ENCODE measurements at regions not wholly inside any gene's neighbourhood (a gene's known extent, or its start where the extent isn't known, plus 50 kb on each side); places are given as distances from the start of the nearest gene placed in this dataset.

DNA sequence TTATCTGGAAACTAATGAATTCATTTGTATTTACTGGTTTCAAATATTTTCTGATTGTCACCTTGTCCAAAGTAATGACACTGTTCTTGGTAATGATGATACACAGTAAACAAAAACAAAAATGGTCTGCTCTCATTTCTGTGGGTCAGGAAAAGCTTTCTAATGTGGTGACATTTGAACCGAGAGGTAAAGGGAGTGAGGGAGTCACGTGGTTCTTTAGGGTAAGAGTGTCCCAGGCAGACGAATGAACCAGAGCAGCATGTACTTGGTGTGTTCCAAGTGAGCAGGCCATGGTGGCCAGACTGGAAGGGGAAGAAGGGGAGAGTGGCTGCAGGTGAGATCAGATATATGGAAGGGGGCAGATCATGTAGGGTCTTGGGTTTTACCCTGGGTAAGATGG, 247.0 kb upstream of the SLC30A5 start:
- Histone ChIP-seq H3K9ac (ENCODE audit: low read length) (no peak overlapping the region), H3K4me1 (ENCODE audit: control insufficient read depth, low read depth, low read length) (no peaks in the 10 kb centered on the region), H2BK15ac (replicated peaks; ENCODE audit: low read depth) (no peak overlapping the region), H4K8ac (ENCODE audit: low read depth, low read length) (no peak overlapping the region), H3K56ac (ENCODE audit: low read length) (no peak overlapping the region), H4K5ac (ENCODE audit: low read length) (no peak overlapping the region), H3K27ac (ENCODE audit: low read depth, low read length) (no peak overlapping the region), H3K79me2 (ENCODE audit: control insufficient read depth, insufficient read depth, low read length) (no peaks in the 10 kb centered on the region), H3K79me1 (ENCODE audit: low read length) (no peaks in the 10 kb centered on the region), H3K4ac (ENCODE audit: low read depth, low read length) (no peak overlapping the region), H2AK5ac (ENCODE audit: low read length) (no peak overlapping the region), H2BK5ac (ENCODE audit: low read length) (no peak overlapping the region), H2BK120ac (ENCODE audit: low read depth, low read length) (no peak overlapping the region), H3K18ac (ENCODE audit: low read length) (no peak overlapping the region), H3K4me2 (ENCODE audit: low read length) (no peak overlapping the region), H3K36me3 (ENCODE audit: control insufficient read depth, insufficient read depth, low read length) (no peaks in the 10 kb centered on the region), H3K4me3 (ENCODE audit: low read length) (no peak overlapping the region), H3K23ac (ENCODE audit: low read length) (no peak overlapping the region), H3K27me3 (ENCODE audit: insufficient read depth, low read length, poor library complexity) (no peaks in the 10 kb centered on the region)
- no CpG with 5 or more reads among the region's 3 CpGs for WGBS (ENCODE audit: extremely low coverage, insufficient coverage, low lambda C conversion rate)
- DNase-seq: no peak

DNA sequence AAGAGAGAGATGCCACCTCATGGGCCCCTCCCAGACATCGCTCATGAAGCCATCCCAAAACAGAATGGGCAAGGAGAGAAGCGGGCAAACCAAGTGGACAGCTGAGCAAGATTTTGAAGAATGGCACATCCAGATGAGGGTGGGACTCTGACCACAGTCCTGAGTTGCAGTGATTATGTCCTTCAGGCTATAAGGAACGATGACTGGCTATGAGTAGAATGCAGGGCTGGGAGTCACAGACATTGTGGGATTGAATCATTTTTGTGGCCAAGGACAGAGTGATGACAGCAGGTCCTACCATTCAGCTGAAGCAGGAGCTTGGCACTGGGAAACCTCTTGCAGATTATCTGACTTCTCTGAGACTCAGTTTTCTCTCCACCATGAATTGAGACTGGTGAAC, 245.7 kb upstream of the SLC30A5 start:
- Histone ChIP-seq H2AK5ac (ENCODE audit: low read length) (no peak overlapping the region), H3K4me2 (ENCODE audit: low read length) (no peak overlapping the region), H3K27ac (ENCODE audit: low read depth, low read length) (no peak overlapping the region), H3K23ac (ENCODE audit: low read length) (no peak overlapping the region), H3K18ac (ENCODE audit: low read length) (no peak overlapping the region), H2BK120ac (ENCODE audit: low read depth, low read length) (no peak overlapping the region), H3K36me3 (ENCODE audit: control insufficient read depth, insufficient read depth, low read length) (no peaks in the 10 kb centered on the region), H3K79me2 (ENCODE audit: control insufficient read depth, insufficient read depth, low read length) (no peaks in the 10 kb centered on the region), H3K4me3 (ENCODE audit: low read length) (no peak overlapping the region), H3K4me1 (ENCODE audit: control insufficient read depth, low read depth, low read length) (no peaks in the 10 kb centered on the region), H3K4ac (ENCODE audit: low read depth, low read length) (no peak overlapping the region), H3K9ac (ENCODE audit: low read length) (no peak overlapping the region), H2BK15ac (replicated peaks; ENCODE audit: low read depth) (no peak overlapping the region), H3K79me1 (ENCODE audit: low read length) (no peaks in the 10 kb centered on the region), H3K27me3 (ENCODE audit: insufficient read depth, low read length, poor library complexity) (no peaks in the 10 kb centered on the region), H2BK5ac (ENCODE audit: low read length) (no peak overlapping the region), H4K8ac (ENCODE audit: low read depth, low read length) (no peak overlapping the region), H3K56ac (ENCODE audit: low read length) (no peak overlapping the region), H4K5ac (ENCODE audit: low read length) (no peak overlapping the region)
- WGBS (ENCODE audit: extremely low coverage, insufficient coverage, low lambda C conversion rate): no CpG with 5 or more reads among the region's 3 CpGs
- no peak for DNase-seq

DNA sequence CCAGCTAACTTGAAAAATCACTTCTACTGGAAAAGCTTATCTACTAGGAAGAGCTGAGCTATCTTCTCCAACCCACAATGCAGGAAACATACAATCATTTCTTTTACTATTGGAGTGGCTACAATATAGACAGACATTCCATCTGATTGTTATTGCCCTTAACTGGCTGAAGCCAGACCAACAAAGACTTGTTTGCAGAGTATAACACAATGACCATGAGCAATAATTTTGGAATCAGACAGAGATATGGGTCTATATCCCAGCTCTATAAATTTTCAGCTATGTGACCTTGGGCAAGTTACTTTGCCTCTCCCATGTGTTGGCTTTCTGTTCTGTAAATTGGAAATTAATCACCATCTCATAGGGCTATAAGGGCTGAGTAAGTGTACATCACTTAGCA, 244.7 kb upstream of the SLC30A5 start:
- Histone ChIP-seq H3K9ac (ENCODE audit: low read length) (no peak overlapping the region), H3K27ac (ENCODE audit: low read depth, low read length) (no peak overlapping the region), H3K4ac (ENCODE audit: low read depth, low read length) (no peak overlapping the region)

DNA sequence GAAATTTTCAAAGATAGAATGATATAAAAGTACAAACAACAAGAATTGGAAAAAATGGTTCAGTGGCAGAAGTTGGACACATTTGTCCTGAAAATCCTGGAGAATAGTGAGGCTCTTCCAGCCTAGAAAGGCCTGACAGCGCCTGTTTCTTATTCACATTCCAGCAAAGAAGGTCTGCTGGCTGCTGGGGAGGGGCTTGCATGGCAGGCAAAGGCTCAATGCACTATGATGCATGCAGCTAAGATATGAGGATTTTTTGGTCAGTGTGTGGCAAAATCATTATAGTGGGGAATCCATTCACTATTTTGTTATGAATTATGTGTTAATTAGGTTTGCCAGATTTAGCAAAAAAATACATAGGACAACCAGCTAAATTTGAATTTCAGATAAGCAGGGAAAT, 243.9 kb upstream of the SLC30A5 start:
- H3K4ac ChIP-seq (ENCODE audit: low read depth, low read length): no peak overlapping the region
- H3K27me3 ChIP-seq (ENCODE audit: insufficient read depth, low read length, poor library complexity): no peaks in the 10 kb centered on the region
- no CpG with 5 or more reads among the region's 1 CpG for WGBS (ENCODE audit: extremely low coverage, insufficient coverage, low lambda C conversion rate)
- H3K27ac ChIP-seq (ENCODE audit: low read depth, low read length): no peak overlapping the region
- H3K9ac ChIP-seq (ENCODE audit: low read length): no peak overlapping the region
- H2BK120ac ChIP-seq (ENCODE audit: low read depth, low read length): no peak overlapping the region
- DNase-seq: no peak
- no peak overlapping the region for H4K5ac ChIP-seq (ENCODE audit: low read length)
- H3K4me2 ChIP-seq (ENCODE audit: low read length): no peak overlapping the region
- H3K79me1 ChIP-seq (ENCODE audit: low read length): no peaks in the 10 kb centered on the region
- no peaks in the 10 kb centered on the region for H3K79me2 ChIP-seq (ENCODE audit: control insufficient read depth, insufficient read depth, low read length)
- no peak overlapping the region for H4K8ac ChIP-seq (ENCODE audit: low read depth, low read length)
- H3K4me3 ChIP-seq (ENCODE audit: low read length): no peak overlapping the region
- no peak overlapping the region for H2AK5ac ChIP-seq (ENCODE audit: low read length)
- no peak overlapping the region for H2BK15ac ChIP-seq (replicated peaks; ENCODE audit: low read depth)
- no peak overlapping the region for H3K56ac ChIP-seq (ENCODE audit: low read length)
- no peaks in the 10 kb centered on the region for H3K36me3 ChIP-seq (ENCODE audit: control insufficient read depth, insufficient read depth, low read length)
- H3K18ac ChIP-seq (ENCODE audit: low read length): no peak overlapping the region
- H2BK5ac ChIP-seq (ENCODE audit: low read length): no peak overlapping the region
- no peaks in the 10 kb centered on the region for H3K4me1 ChIP-seq (ENCODE audit: control insufficient read depth, low read depth, low read length)
- no peak overlapping the region for H3K23ac ChIP-seq (ENCODE audit: low read length)

More for the DNA sequence above, 244.7 kb upstream of the SLC30A5 start:
- no peak overlapping the region for H3K4me2 ChIP-seq (ENCODE audit: low read length)
- no peak overlapping the region for H3K4me3 ChIP-seq (ENCODE audit: low read length)
- no peak overlapping the region for H3K56ac ChIP-seq (ENCODE audit: low read length)
- no peaks in the 10 kb centered on the region for H3K4me1 ChIP-seq (ENCODE audit: control insufficient read depth, low read depth, low read length)
- H3K23ac ChIP-seq (ENCODE audit: low read length): no peak overlapping the region
- H2BK15ac ChIP-seq (replicated peaks; ENCODE audit: low read depth): no peak overlapping the region
- no peaks in the 10 kb centered on the region for H3K79me1 ChIP-seq (ENCODE audit: low read length)
- no peak overlapping the region for H2BK120ac ChIP-seq (ENCODE audit: low read depth, low read length)
- H3K36me3 ChIP-seq (ENCODE audit: control insufficient read depth, insufficient read depth, low read length): no peaks in the 10 kb centered on the region
- H3K18ac ChIP-seq (ENCODE audit: low read length): no peak overlapping the region
- H3K79me2 ChIP-seq (ENCODE audit: control insufficient read depth, insufficient read depth, low read length): no peaks in the 10 kb centered on the region
- H2BK5ac ChIP-seq (ENCODE audit: low read length): no peak overlapping the region
- H3K27me3 ChIP-seq (ENCODE audit: insufficient read depth, low read length, poor library complexity): no peaks in the 10 kb centered on the region
- no peak for DNase-seq
- no peak overlapping the region for H4K5ac ChIP-seq (ENCODE audit: low read length)
- H2AK5ac ChIP-seq (ENCODE audit: low read length): no peak overlapping the region
- H4K8ac ChIP-seq (ENCODE audit: low read depth, low read length): no peak overlapping the region

DNA sequence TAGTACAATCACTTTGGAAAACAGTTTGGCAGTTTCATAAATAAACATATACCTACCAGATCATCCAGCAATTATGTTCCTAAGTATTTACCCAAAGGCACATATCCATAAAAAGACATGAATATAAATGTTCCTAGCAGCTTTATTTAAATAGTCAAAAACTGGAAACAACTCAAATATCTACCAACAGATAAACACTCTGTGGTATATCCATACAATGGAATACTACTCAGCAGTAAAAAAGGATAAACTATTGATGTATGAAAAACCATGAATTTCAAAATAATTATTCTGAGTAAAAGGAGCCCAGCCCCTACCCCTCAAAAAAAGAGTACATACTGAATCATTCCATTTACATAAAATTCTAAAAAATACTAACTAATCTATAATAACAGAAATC, 232.7 kb upstream of the SLC30A5 start:
- Histone ChIP-seq H3K36me3 (ENCODE audit: control insufficient read depth, insufficient read depth, low read length) (no peaks in the 10 kb centered on the region), H2BK15ac (replicated peaks; ENCODE audit: low read depth) (no peak overlapping the region), H2BK5ac (ENCODE audit: low read length) (no peak overlapping the region), H3K4ac (ENCODE audit: low read depth, low read length) (no peak overlapping the region), H4K5ac (ENCODE audit: low read length) (no peak overlapping the region), H3K4me3 (ENCODE audit: low read length) (no peak overlapping the region), H3K9ac (ENCODE audit: low read length) (no peak overlapping the region), H3K18ac (ENCODE audit: low read length) (no peak overlapping the region), H2AK5ac (ENCODE audit: low read length) (no peak overlapping the region), H3K79me1 (ENCODE audit: low read length) (no peaks in the 10 kb centered on the region), H2BK120ac (ENCODE audit: low read depth, low read length) (no peak overlapping the region), H3K4me1 (ENCODE audit: control insufficient read depth, low read depth, low read length) (no peaks in the 10 kb centered on the region), H3K27ac (ENCODE audit: low read depth, low read length) (no peak overlapping the region), H3K27me3 (ENCODE audit: insufficient read depth, low read length, poor library complexity) (no peaks in the 10 kb centered on the region), H3K79me2 (ENCODE audit: control insufficient read depth, insufficient read depth, low read length) (no peaks in the 10 kb centered on the region), H3K4me2 (ENCODE audit: low read length) (no peak overlapping the region), H3K56ac (ENCODE audit: low read length) (no peak overlapping the region), H3K23ac (ENCODE audit: low read length) (no peak overlapping the region), H4K8ac (ENCODE audit: low read depth, low read length) (no peak overlapping the region)
- DNase-seq: no peak

DNA sequence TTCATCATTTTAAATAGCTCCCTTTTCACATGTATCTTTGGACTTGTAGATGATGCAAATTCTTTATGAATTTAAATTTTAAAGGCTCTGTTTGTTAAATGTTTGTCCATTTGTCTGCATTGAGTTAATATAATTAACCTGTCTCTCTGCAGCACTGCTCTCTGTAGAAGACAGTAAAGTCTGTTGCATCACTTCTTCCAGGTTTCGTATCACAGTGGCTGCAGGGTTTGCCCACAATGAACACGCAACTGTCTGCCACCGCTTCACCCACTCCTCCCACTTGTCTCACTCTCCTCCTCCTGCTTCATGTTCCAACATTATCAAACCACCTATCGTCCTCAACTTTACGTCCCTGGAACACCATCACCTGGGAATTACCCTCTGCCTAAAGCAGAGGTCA, 231.3 kb upstream of the SLC30A5 start:
- Histone ChIP-seq H3K79me2 (ENCODE audit: control insufficient read depth, insufficient read depth, low read length) (no peaks in the 10 kb centered on the region), H3K36me3 (ENCODE audit: control insufficient read depth, insufficient read depth, low read length) (no peaks in the 10 kb centered on the region), H3K9ac (ENCODE audit: low read length) (no peak overlapping the region), H4K5ac (ENCODE audit: low read length) (no peak overlapping the region), H2BK5ac (ENCODE audit: low read length) (no peak overlapping the region), H4K8ac (ENCODE audit: low read depth, low read length) (no peak overlapping the region), H3K27me3 (ENCODE audit: insufficient read depth, low read length, poor library complexity) (no peaks in the 10 kb centered on the region), H3K56ac (ENCODE audit: low read length) (no peak overlapping the region), H3K4me1 (ENCODE audit: control insufficient read depth, low read depth, low read length) (no peaks in the 10 kb centered on the region), H2AK5ac (ENCODE audit: low read length) (no peak overlapping the region), H3K79me1 (ENCODE audit: low read length) (no peaks in the 10 kb centered on the region), H3K23ac (ENCODE audit: low read length) (no peak overlapping the region), H3K4me3 (ENCODE audit: low read length) (no peak overlapping the region), H3K18ac (ENCODE audit: low read length) (no peak overlapping the region), H2BK15ac (replicated peaks; ENCODE audit: low read depth) (no peak overlapping the region), H2BK120ac (ENCODE audit: low read depth, low read length) (no peak overlapping the region), H3K4me2 (ENCODE audit: low read length) (no peak overlapping the region), H3K4ac (ENCODE audit: low read depth, low read length) (no peak overlapping the region), H3K27ac (ENCODE audit: low read depth, low read length) (no peak overlapping the region)
- no CpG with 5 or more reads among the region's 5 CpGs for WGBS (ENCODE audit: extremely low coverage, insufficient coverage, low lambda C conversion rate)
- no peak for DNase-seq

All from mesendoderm (in vitro differentiated cells).